Loucy (cell line): ENCODE measurements at regions not wholly inside any gene's neighbourhood (a gene's known extent, or its start where the extent isn't known, plus 50 kb on each side); places are given as distances from the start of the nearest gene placed in this dataset.

Experiments
- H2AFZ ChIP-seq: fragments of 200-600 bp; sonication (generic); 2 replicates; pipeline ENCODE4 v1.6.0; 2016; ENCODE audit warnings: antibody characterized with exemption, mild to moderate bottlenecking, low read length, moderate library complexity
- H3F3A ChIP-seq: fragments of 200-600 bp; 2 replicates; pipeline ENCODE4 v1.6.0; 2016; ENCODE audit warnings: antibody characterized with exemption, low read depth, mild to moderate bottlenecking
- H3K27me3 ChIP-seq: fragments of 200-600 bp; sonication (generic); 2 replicates; pipeline ENCODE4 v1.6.1; 2014; ENCODE audit warnings: low read length, mild to moderate bottlenecking; ENCODE audit not compliant: insufficient read depth, poor library complexity, severe bottlenecking
- H3K36me3 ChIP-seq: fragments of 200-600 bp; sonication (generic); 2 replicates; pipeline ENCODE4 v1.6.1; 2016; ENCODE audit warnings: low read length; ENCODE audit not compliant: insufficient read depth
- H3K4me1 ChIP-seq: fragments of 200-600 bp; sonication (generic); 2 replicates; pipeline ENCODE4 v1.5.1; 2014; ENCODE audit warnings: low read length, mild to moderate bottlenecking; ENCODE audit not compliant: insufficient read depth, poor library complexity, severe bottlenecking
- H3K4me2 ChIP-seq: fragments of 200-600 bp; sonication (generic); 2 replicates; pipeline ENCODE4 v1.6.0; 2014; ENCODE audit warnings: antibody characterized with exemption, low read length, low read depth, mild to moderate bottlenecking; ENCODE audit not compliant: poor library complexity, severe bottlenecking
- H3K4me3 ChIP-seq: fragments of 200-600 bp; sonication (generic); 2 replicates; pipeline ENCODE4 v1.5.1; 2014; ENCODE audit warnings: low read length, mild to moderate bottlenecking, mixed read lengths; ENCODE audit not compliant: poor library complexity, severe bottlenecking
- H3K79me2 ChIP-seq: fragments of 200-600 bp; sonication (generic); 2 replicates; pipeline ENCODE4 v1.6.1; 2014; ENCODE audit warnings: low read length; ENCODE audit not compliant: insufficient read depth
- H3K9ac ChIP-seq: fragments of 200-600 bp; sonication (generic); 2 replicates; pipeline ENCODE4 v1.6.0; 2014; ENCODE audit warnings: mild to moderate bottlenecking, low read depth, low read length, moderate library complexity; ENCODE audit not compliant: poor library complexity, severe bottlenecking
- H3K9me2 ChIP-seq: fragments of 200-600 bp; sonication (generic); replicated peaks from 2 replicates; pipeline ENCODE4 v1.6.1; 2016; ENCODE audit warnings: low read depth, low read length, mixed read lengths
- H3K9me3 ChIP-seq: fragments of 200-600 bp; sonication (generic); 2 replicates; pipeline ENCODE4 v1.6.1; 2014; ENCODE audit warnings: mild to moderate bottlenecking, antibody characterized with exemption, low read length, low read depth; ENCODE audit not compliant: insufficient read depth
- H4K20me1 ChIP-seq: fragments of 200-600 bp; sonication (generic); 2 replicates; pipeline ENCODE4 v1.6.0; 2014; ENCODE audit warnings: antibody characterized with exemption, low read length, mild to moderate bottlenecking; ENCODE audit not compliant: insufficient read depth, poor library complexity, severe bottlenecking
- CTCF ChIP-seq: fragments of 200-600 bp; sonication (generic); conservative IDR thresholded peaks from 2 replicates; pipeline ENCODE4 v1.5.1; 2014; ENCODE audit warnings: mild to moderate bottlenecking, antibody characterized with exemption, low read length
- EZH2phosphoT487 ChIP-seq: fragments of 200-600 bp; IDR thresholded peaks from 2 replicates; pipeline ENCODE4 v1.6.1; 2018; ENCODE audit warnings: antibody characterized with exemption, mild to moderate bottlenecking, moderate library complexity, borderline replicate concordance

- Histone ChIP-seq H3K4me1 (peaks cover 13% of the 10 kb centered on the region), H4K20me1 (no peaks in the 10 kb centered on the region), H3K27me3 (no peaks in the 10 kb centered on the region), H2AFZ (no peak overlapping the region), H3F3A (no peaks in the 10 kb centered on the region), H3K4me2 (no peak overlapping the region), H3K36me3 (no peaks in the 10 kb centered on the region), H3K79me2 (no peaks in the 10 kb centered on the region), H3K4me3 (no peak overlapping the region), H3K9ac (no peak overlapping the region), H3K9me3 (no peaks in the 10 kb centered on the region), H3K9me2 (no peaks in the 10 kb centered on the region)
- TF ChIP-seq EZH2phosphoT487 (no peak), CTCF (no peak)
These were observed 141.0 kb downstream of the TMCO5A start for GRCh38 chr15:38075466-38075865.

DNA sequence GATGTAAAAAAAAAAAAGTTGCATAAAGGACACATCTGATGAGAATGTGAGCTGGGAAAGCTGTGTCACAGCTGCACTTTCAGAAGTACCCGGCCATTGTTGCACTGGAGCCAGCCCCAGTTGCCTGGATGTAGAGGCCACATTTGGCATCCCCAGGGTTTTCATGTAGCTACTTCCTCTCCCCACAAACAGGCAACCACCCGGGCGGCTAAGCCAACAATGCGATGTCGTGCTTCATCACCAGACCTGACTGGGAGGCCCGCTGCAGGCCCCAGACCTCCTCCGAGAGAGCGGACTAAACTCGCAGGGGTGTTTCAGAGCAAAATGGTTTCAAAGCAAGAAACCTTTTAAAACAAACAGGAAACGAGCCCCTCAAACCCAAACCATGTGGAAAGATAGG lies 142.3 kb downstream of the TMCO5A start:
- no peaks in the 10 kb centered on the region for H3F3A ChIP-seq
- no peaks in the 10 kb centered on the region for H4K20me1 ChIP-seq
- no peaks in the 10 kb centered on the region for H3K36me3 ChIP-seq
- H3K4me3 ChIP-seq, result no peak overlapping the region
- H3K9me3 ChIP-seq, result no peaks in the 10 kb centered on the region
- H3K79me2 ChIP-seq, result no peaks in the 10 kb centered on the region
- H3K9me2 ChIP-seq, result no peaks in the 10 kb centered on the region
- TF ChIP-seq CTCF (no peak), EZH2phosphoT487 (no peak)
- H3K9ac ChIP-seq, result no peak overlapping the region
- peaks cover 13% of the 10 kb centered on the region for H3K4me1 ChIP-seq
- H2AFZ ChIP-seq, result peak overlapping the region; percentile 46; the same call in 1 of the 2 replicates
- H3K4me2 ChIP-seq, result no peak overlapping the region
- no peaks in the 10 kb centered on the region for H3K27me3 ChIP-seq

DNA sequence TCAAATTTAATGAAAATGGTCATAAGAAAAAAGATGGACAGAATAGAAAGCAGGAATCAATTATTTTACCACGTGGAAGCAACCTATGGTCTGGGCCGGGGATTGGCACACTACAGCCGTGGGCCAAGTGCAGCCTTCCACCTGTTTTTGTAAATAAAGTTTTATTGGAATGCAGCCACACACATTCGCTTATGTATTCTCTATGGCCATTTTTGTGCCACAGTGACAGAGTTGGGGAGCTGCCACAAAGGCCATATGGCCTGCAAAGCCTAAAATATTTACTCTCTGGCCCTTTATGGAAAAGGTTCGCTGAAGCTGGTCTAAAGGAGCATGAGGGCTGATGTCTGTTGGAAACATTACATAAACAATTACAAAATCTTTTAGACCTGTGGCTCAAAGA lies 144.8 kb downstream of the TMCO5A start:
- TF ChIP-seq CTCF (no peak), EZH2phosphoT487 (no peak)
- no peak overlapping the region for H3K4me2 ChIP-seq

More for the DNA sequence above, 144.8 kb downstream of the TMCO5A start:
- Histone ChIP-seq H3K9ac (no peak overlapping the region), H4K20me1 (no peaks in the 10 kb centered on the region), H3K9me3 (no peaks in the 10 kb centered on the region), H3K36me3 (no peaks in the 10 kb centered on the region), H2AFZ (no peak overlapping the region), H3K9me2 (no peaks in the 10 kb centered on the region), H3F3A (no peaks in the 10 kb centered on the region), H3K4me3 (no peak overlapping the region), H3K79me2 (no peaks in the 10 kb centered on the region), H3K27me3 (no peaks in the 10 kb centered on the region), H3K4me1 (peaks cover 20% of the 10 kb centered on the region)
